Right cardiac atrium (tissue), 2 donors: ENCODE measurements at regions not wholly inside any gene's neighbourhood (a gene's known extent, or its start where the extent isn't known, plus 50 kb on each side); places are given as distances from the start of the nearest gene placed in this dataset.

ENCODE experiments used
- microRNA-seq, 2 donors: library from miRNA; unstranded; fragments of <30 nt; microRNA quantifications; one replicate each; pipeline ENCODE4 v1.2.0, GENCODE V29; 2020 to 2021
- donor health status: DM: no; HTN: yes; CAD: no.
- donor health status: DM: no; HTN: no; CAD: no.

Small RNAs in the stretch of these regions (microRNA-seq; reads per million reads assigned to microRNA genes)
- gene MIR4527 = 0 reads per million in 2 donors
